GM23248 (cell line): ENCODE measurements at regions not wholly inside any gene's neighbourhood (a gene's known extent, or its start where the extent isn't known, plus 50 kb on each side); places are given as distances from the start of the nearest gene placed in this dataset.

Experiments used
- EZH2 ChIP-seq: fragments of 200-600 bp; sonication (generic); IDR thresholded peaks from 2 replicates; pipeline ENCODE4 v1.6.1; 2018; ENCODE audit warnings: antibody characterized with exemption, mild to moderate bottlenecking; ENCODE audit not compliant: insufficient read depth, poor library complexity, severe bottlenecking
- EZH2phosphoT487 ChIP-seq: fragments of 200-600 bp; sonication (generic); IDR thresholded peaks from 2 replicates; pipeline ENCODE4 v1.6.1; 2018; ENCODE audit warnings: antibody characterized with exemption, moderate library complexity, mild to moderate bottlenecking, low read depth; ENCODE audit not compliant: insufficient read depth

DNA sequence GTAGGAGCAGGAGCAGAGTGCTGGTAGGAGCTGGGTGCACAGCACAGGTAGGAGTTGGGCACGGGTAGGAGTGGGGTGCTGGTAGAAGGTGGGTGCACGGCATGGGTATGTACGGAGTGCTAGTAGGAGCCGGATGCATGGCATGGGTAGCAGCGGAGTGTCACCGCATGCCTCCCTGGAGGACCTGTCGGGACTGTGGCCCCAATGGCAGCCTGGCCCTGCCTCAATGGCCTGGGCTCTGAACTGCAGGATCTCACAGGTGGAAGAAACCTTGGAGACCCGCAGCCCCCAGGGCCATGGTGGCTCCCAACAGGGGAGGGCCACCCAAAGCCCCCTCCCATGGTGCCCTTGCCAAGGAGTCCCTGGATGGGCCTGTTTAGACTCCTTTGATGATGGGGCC is 1146.0 kb downstream of the UQCRFS1 start:
- TF ChIP-seq EZH2phosphoT487 (no peak), EZH2 (no peak)
